Stimulated activated effector memory CD8-positive, alpha-beta T cell treated with anti-CD3 and anti-CD28 coated beads, Interleukin-12 subunit alpha, Interleukin-12 subunit beta, amount 100 ng/mL, for 72 hours (primary cell): ENCODE measurements at regions not wholly inside any gene's neighbourhood (a gene's known extent, or its start where the extent isn't known, plus 50 kb on each side); places are given as distances from the start of the nearest gene placed in this dataset.
"Not testable (repeated sequence)": the region's sequence is repeated elsewhere in the genome, so short reads cannot be mapped to it uniquely, and the experiment has no call there.

Experiments used
- ATAC-seq: fragments of 150-1000 bp; cut with Tn5 transposase; 2 replicates; pipeline ENCODE4 v1.10.0; 2021
- DNase-seq, 2 donors: peaks; one replicate each; pipeline ENCODE4 v3.0.0; 2021 to 2022; ENCODE audit warnings: low spot score in 2 of 2
- H3K27ac Mint-ChIP-seq: one replicate; pipeline ENCODE4 v1.8.0; 2022; ENCODE audit warnings: mild to moderate bottlenecking, mixed read lengths
- H3K36me3 Mint-ChIP-seq: one replicate; pipeline ENCODE4 v1.8.0; 2022; ENCODE audit warnings: mild to moderate bottlenecking, mixed read lengths
- H3K4me1 Mint-ChIP-seq: one replicate; pipeline ENCODE4 v1.8.0; 2022; ENCODE audit warnings: mixed read lengths
- H3K4me3 Mint-ChIP-seq: one replicate; pipeline ENCODE4 v1.8.0; 2022; ENCODE audit warnings: mild to moderate bottlenecking, mixed read lengths
- H3K9me3 Mint-ChIP-seq: one replicate; pipeline ENCODE4 v1.8.0; 2022; ENCODE audit warnings: mixed read lengths

- Mint-ChIP-seq H3K4me1 (no peaks in the 10 kb centered on the region), H3K4me3 (no peak overlapping the region), H3K36me3 (no peaks in the 10 kb centered on the region), H3K27ac (no peak overlapping the region), H3K9me3 (no peaks in the 10 kb centered on the region)
- DNase-seq (peak in 1 of 2 donors; percentile 60), ATAC-seq (peak; percentile 51)
These were observed 910.0 kb downstream of the TMEM121 start for GRCh38 chr14:106436310-106436905.

- Mint-ChIP-seq H3K27ac (no peak overlapping the region), H3K9me3 (no peaks in the 10 kb centered on the region), H3K4me3 (no peak overlapping the region), H3K4me1 (no peaks in the 10 kb centered on the region), H3K36me3 (no peaks in the 10 kb centered on the region)
- ATAC-seq (peak; percentile 82), DNase-seq (no peak)
These were observed 916.5 kb downstream of the TMEM121 start for GRCh38 chr14:106442857-106443256.

GRCh38 chr14:106455026-106455425 lies 928.6 kb downstream of the TMEM121 start:
- Mint-ChIP-seq H3K4me3 (no peak overlapping the region), H3K4me1 (peaks cover 4% of the 10 kb centered on the region), H3K9me3 (no peaks in the 10 kb centered on the region), H3K36me3 (no peaks in the 10 kb centered on the region), H3K27ac (no peak overlapping the region)
- no peak for DNase-seq
- ATAC-seq = no peak

GRCh38 chr14:106459971-106460730 lies 933.8 kb downstream of the TMEM121 start:
- H3K4me1 Mint-ChIP-seq = peaks cover 11% of the 10 kb centered on the region
- no peak overlapping the region for H3K4me3 Mint-ChIP-seq
- ATAC-seq (peak; percentile 85), DNase-seq (peak in 1 of 2 donors; percentile 70)
- no peaks in the 10 kb centered on the region for H3K9me3 Mint-ChIP-seq
- no peaks in the 10 kb centered on the region for H3K36me3 Mint-ChIP-seq
- no peak overlapping the region for H3K27ac Mint-ChIP-seq

GRCh38 chr14:106460916-106461315 lies 934.5 kb downstream of the TMEM121 start:
- DNase-seq = no peak
- H3K4me1 Mint-ChIP-seq = peaks cover 11% of the 10 kb centered on the region
- H3K36me3 Mint-ChIP-seq = no peaks in the 10 kb centered on the region
- no peak overlapping the region for H3K4me3 Mint-ChIP-seq
- ATAC-seq = no peak
- H3K9me3 Mint-ChIP-seq = no peaks in the 10 kb centered on the region
- no peak overlapping the region for H3K27ac Mint-ChIP-seq

GRCh38 chr14:106466483-106466882 lies 940.1 kb downstream of the TMEM121 start:
- H3K27ac Mint-ChIP-seq, DNase-seq, H3K9me3 Mint-ChIP-seq, H3K4me3 Mint-ChIP-seq, H3K36me3 Mint-ChIP-seq: not testable (repeated sequence)
- peak; percentile 57 for ATAC-seq
- peaks cover 12% of the 10 kb centered on the region for H3K4me1 Mint-ChIP-seq

GRCh38 chr14:106468869-106469268 lies 942.5 kb downstream of the TMEM121 start:
- peak; percentile 67 for ATAC-seq
- DNase-seq, H3K4me3 Mint-ChIP-seq, H3K36me3 Mint-ChIP-seq, H3K27ac Mint-ChIP-seq, H3K9me3 Mint-ChIP-seq: not testable (repeated sequence)
- peaks cover 14% of the 10 kb centered on the region for H3K4me1 Mint-ChIP-seq

- not testable (repeated sequence) for DNase-seq, H3K36me3 Mint-ChIP-seq, H3K4me3 Mint-ChIP-seq, H3K9me3 Mint-ChIP-seq, H3K27ac Mint-ChIP-seq
- ATAC-seq = peak; percentile 27
- peaks cover 22% of the 10 kb centered on the region for H3K4me1 Mint-ChIP-seq
These were observed 943.6 kb downstream of the TMEM121 start for GRCh38 chr14:106470028-106470427.

- not testable (repeated sequence) for DNase-seq, H3K36me3 Mint-ChIP-seq, H3K4me3 Mint-ChIP-seq, H3K9me3 Mint-ChIP-seq
- ATAC-seq = peak; percentile 90
- H3K4me1 Mint-ChIP-seq = peaks cover 22% of the 10 kb centered on the region
- H3K27ac Mint-ChIP-seq = peak overlapping the region; percentile 67
These were observed 948.1 kb downstream of the TMEM121 start for GRCh38 chr14:106474261-106475028.

- H3K36me3 Mint-ChIP-seq, H3K4me3 Mint-ChIP-seq, DNase-seq, H3K9me3 Mint-ChIP-seq: not testable (repeated sequence)
- peak; percentile 94 for ATAC-seq
- Mint-ChIP-seq H3K4me1 (peaks cover 17% of the 10 kb centered on the region), H3K27ac (peak overlapping the region; percentile 67)
These were observed 948.8 kb downstream of the TMEM121 start for GRCh38 chr14:106475214-106475613.

GRCh38 chr14:106477600-106477999 lies 951.2 kb downstream of the TMEM121 start:
- not testable (repeated sequence) for ATAC-seq, H3K27ac Mint-ChIP-seq, DNase-seq, H3K9me3 Mint-ChIP-seq, H3K4me3 Mint-ChIP-seq, H3K36me3 Mint-ChIP-seq
- peaks cover 17% of the 10 kb centered on the region for H3K4me1 Mint-ChIP-seq

- not testable (repeated sequence) for H3K36me3 Mint-ChIP-seq, DNase-seq, H3K27ac Mint-ChIP-seq, H3K4me1 Mint-ChIP-seq, H3K9me3 Mint-ChIP-seq, H3K4me3 Mint-ChIP-seq
- ATAC-seq = peak; percentile 74
These were observed 953.9 kb downstream of the TMEM121 start for GRCh38 chr14:106480287-106480686.

GRCh38 chr14:106482213-106482612 lies 955.8 kb downstream of the TMEM121 start:
- not testable (repeated sequence) for H3K4me3 Mint-ChIP-seq, DNase-seq, H3K9me3 Mint-ChIP-seq, H3K4me1 Mint-ChIP-seq, H3K36me3 Mint-ChIP-seq, H3K27ac Mint-ChIP-seq, ATAC-seq

GRCh38 chr14:106487600-106487999 lies 961.2 kb downstream of the TMEM121 start:
- no peak overlapping the region for H3K27ac Mint-ChIP-seq
- DNase-seq (no peak), ATAC-seq (no peak)
- H3K4me3 Mint-ChIP-seq = no peak overlapping the region
- no peaks in the 10 kb centered on the region for H3K9me3 Mint-ChIP-seq
- H3K36me3 Mint-ChIP-seq = no peaks in the 10 kb centered on the region
- peaks cover 15% of the 10 kb centered on the region for H3K4me1 Mint-ChIP-seq

GRCh38 chr14:106488291-106488690 lies 961.9 kb downstream of the TMEM121 start:
- Mint-ChIP-seq H3K27ac (no peak overlapping the region), H3K4me1 (peaks cover 15% of the 10 kb centered on the region), H3K36me3 (no peaks in the 10 kb centered on the region), H3K9me3 (no peaks in the 10 kb centered on the region), H3K4me3 (no peak overlapping the region)
- ATAC-seq = no peak
- no peak for DNase-seq
